Subcutaneous abdominal adipose tissue (tissue), 5 donors: ENCODE measurements at regions not wholly inside any gene's neighbourhood (a gene's known extent, or its start where the extent isn't known, plus 50 kb on each side); places are given as distances from the start of the nearest gene placed in this dataset.

Experiments used
- H3K27ac ChIP-seq: one replicate; pipeline ENCODE4 v1.7.0; 2013; ENCODE audit warnings: low read depth, mild to moderate bottlenecking, inconsistent platforms, low read length, moderate library complexity
- H3K27me3 ChIP-seq, 5 donors: one replicate each; pipeline ENCODE4 v1.7.0; 2013; ENCODE audit warnings: low read length in 5 of 5, inconsistent platforms in 1 of 5; ENCODE audit not compliant: control insufficient read depth in 5 of 5, insufficient read depth in 4 of 5
- H3K36me3 ChIP-seq, 5 donors: one replicate each; pipeline ENCODE4 v1.7.0; 2013; ENCODE audit warnings: low read length in 5 of 5; ENCODE audit not compliant: control insufficient read depth in 5 of 5, insufficient read depth in 5 of 5
- H3K4me1 ChIP-seq, 5 donors: one replicate each; pipeline ENCODE4 v1.7.0; 2013; ENCODE audit warnings: low read length in 5 of 5, mild to moderate bottlenecking in 3 of 5, moderate library complexity in 1 of 5; ENCODE audit not compliant: control insufficient read depth in 5 of 5, insufficient read depth in 5 of 5
- H3K4me3 ChIP-seq, 5 donors: one replicate each; pipeline ENCODE4 v1.7.0; 2013; ENCODE audit warnings: low read length in 5 of 5, low read depth in 1 of 5
- H3K9ac ChIP-seq, 5 donors: one replicate each; pipeline ENCODE4 v1.7.0; 2013; ENCODE audit warnings: low read length in 5 of 5, mild to moderate bottlenecking in 4 of 5, moderate library complexity in 3 of 5
- H3K9me3 ChIP-seq, 5 donors: one replicate each; pipeline ENCODE4 v1.7.0; 2013; ENCODE audit warnings: low read length in 5 of 5; ENCODE audit not compliant: control insufficient read depth in 5 of 5
- donor health status: healthy.
- donor health status: healthy.
- donor health status: healthy.
- donor health status: healthy.
- donor health status: healthy.

GRCh38 chr4:59127006-59127405 lies 2016.8 kb upstream of the IGFBP7 start:
- Histone ChIP-seq H3K9ac (no peak overlapping the region), H3K27me3 (no peaks in the 10 kb centered on the region), H3K4me3 (no peak overlapping the region), H3K4me1 (no peaks in the 10 kb centered on the region), H3K9me3 (peaks cover 0 to 2% (median 0%) of the 10 kb centered on the region in 5 donors), H3K27ac (no peak overlapping the region), H3K36me3 (no peaks in the 10 kb centered on the region)

GRCh38 chr4:59127743-59128142 lies 2017.6 kb upstream of the IGFBP7 start:
- no peaks in the 10 kb centered on the region for H3K27me3 ChIP-seq
- H3K4me3 ChIP-seq: no peak overlapping the region
- H3K9ac ChIP-seq: no peak overlapping the region
- peaks cover 0 to 2% (median 0%) of the 10 kb centered on the region in 5 donors for H3K9me3 ChIP-seq
- no peaks in the 10 kb centered on the region for H3K4me1 ChIP-seq
- no peaks in the 10 kb centered on the region for H3K36me3 ChIP-seq
- no peak overlapping the region for H3K27ac ChIP-seq

GRCh38 chr4:59135248-59135985 lies 2025.2 kb upstream of the IGFBP7 start:
- Histone ChIP-seq H3K27me3 (no peaks in the 10 kb centered on the region), H3K9me3 (no peaks in the 10 kb centered on the region), H3K9ac (no peak overlapping the region), H3K4me3 (no peak overlapping the region), H3K4me1 (no peaks in the 10 kb centered on the region), H3K27ac (no peak overlapping the region), H3K36me3 (no peaks in the 10 kb centered on the region)

DNA sequence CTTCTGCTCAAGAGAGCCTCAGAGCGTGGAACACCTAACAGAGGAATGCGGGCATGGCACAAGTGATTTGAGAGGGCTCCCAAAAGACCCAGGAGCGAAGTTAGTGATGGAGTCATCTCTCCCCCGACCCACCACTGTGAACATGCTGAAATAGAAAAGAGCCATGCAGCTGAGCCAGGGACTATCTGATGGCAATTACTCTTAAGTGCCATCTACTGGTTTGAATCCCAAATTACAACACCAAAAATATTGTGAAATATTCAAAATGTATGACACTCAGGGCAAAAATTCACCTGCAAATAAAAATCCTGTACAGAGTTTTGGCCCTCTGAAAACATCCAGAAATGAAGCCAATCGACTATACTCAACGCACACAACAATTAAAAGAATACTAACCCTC lies 2038.9 kb upstream of the ADGRL3 start:
- H3K4me3 ChIP-seq: no peak overlapping the region
- H3K9me3 ChIP-seq: peaks cover 0 to 4% (median 0%) of the 10 kb centered on the region in 5 donors
- H3K27me3 ChIP-seq: no peaks in the 10 kb centered on the region
- no peak overlapping the region for H3K9ac ChIP-seq
- H3K27ac ChIP-seq: no peak overlapping the region
- H3K4me1 ChIP-seq: no peaks in the 10 kb centered on the region
- H3K36me3 ChIP-seq: no peaks in the 10 kb centered on the region

DNA sequence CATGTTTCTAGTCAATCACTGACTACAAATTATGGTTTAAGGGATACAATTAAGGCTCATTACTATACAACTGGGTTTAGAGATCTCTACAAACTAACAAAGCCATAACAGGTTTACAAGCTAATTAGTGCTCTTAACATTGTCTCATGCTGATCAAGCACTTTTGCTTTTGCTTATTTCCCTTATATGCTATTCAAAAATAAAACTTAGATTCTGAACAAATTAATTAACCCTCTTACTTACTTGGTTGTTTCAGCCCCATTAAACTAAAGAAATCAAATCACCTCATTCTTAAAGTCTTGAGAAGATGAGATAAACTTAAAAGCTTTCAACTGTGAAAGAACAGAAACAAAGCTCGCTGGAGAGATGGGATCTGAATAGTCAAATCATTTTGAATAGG lies 2024.5 kb upstream of the ADGRL3 start:
- H3K27ac ChIP-seq: no peak overlapping the region

GRCh38 chr4:59179372-59179771 lies 2020.8 kb upstream of the ADGRL3 start:
- H3K9me3 ChIP-seq: no peaks in the 10 kb centered on the region

More for the DNA sequence above, 2024.5 kb upstream of the ADGRL3 start:
- Histone ChIP-seq H3K27me3 (no peaks in the 10 kb centered on the region), H3K4me3 (no peak overlapping the region), H3K36me3 (no peaks in the 10 kb centered on the region), H3K9ac (no peak overlapping the region), H3K9me3 (peaks cover 0 to 6% (median 0%) of the 10 kb centered on the region in 5 donors), H3K4me1 (no peaks in the 10 kb centered on the region)

DNA sequence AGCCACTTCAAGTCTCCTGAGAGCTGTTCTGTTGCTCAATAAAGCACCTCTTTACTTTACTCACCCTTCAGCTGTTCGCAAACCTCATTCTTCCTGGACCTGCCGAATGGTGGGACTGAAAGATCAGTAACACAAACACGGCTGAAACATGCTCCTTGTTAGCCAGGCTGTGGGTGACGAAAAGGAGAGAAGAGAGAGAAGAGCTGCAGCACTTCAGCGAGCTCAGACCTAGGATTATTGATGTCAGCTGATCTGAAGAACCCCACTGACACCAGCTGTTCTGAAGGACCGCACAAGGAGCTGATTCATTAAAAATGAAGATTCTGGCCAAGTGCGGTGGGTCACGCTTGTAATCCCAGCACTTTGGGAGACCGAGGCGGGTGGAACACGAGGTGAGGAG lies 2020.0 kb upstream of the ADGRL3 start:
- Histone ChIP-seq H3K4me3 (no peak overlapping the region), H3K4me1 (no peaks in the 10 kb centered on the region), H3K27me3 (no peaks in the 10 kb centered on the region), H3K9ac (no peak overlapping the region), H3K9me3 (no peaks in the 10 kb centered on the region), H3K36me3 (no peaks in the 10 kb centered on the region), H3K27ac (no peak overlapping the region)

More at GRCh38 chr4:59179372-59179771, 2020.8 kb upstream of the ADGRL3 start:
- no peaks in the 10 kb centered on the region for H3K36me3 ChIP-seq
- no peak overlapping the region for H3K4me3 ChIP-seq
- H3K9ac ChIP-seq: no peak overlapping the region
- H3K4me1 ChIP-seq: no peaks in the 10 kb centered on the region
- no peaks in the 10 kb centered on the region for H3K27me3 ChIP-seq
- H3K27ac ChIP-seq: no peak overlapping the region

GRCh38 chr4:59180969-59181368 lies 2019.2 kb upstream of the ADGRL3 start:
- H3K9ac ChIP-seq: no peak overlapping the region
- no peaks in the 10 kb centered on the region for H3K36me3 ChIP-seq
- H3K9me3 ChIP-seq: no peaks in the 10 kb centered on the region
- no peak overlapping the region for H3K4me3 ChIP-seq
- H3K27me3 ChIP-seq: no peaks in the 10 kb centered on the region
- H3K4me1 ChIP-seq: no peaks in the 10 kb centered on the region
- H3K27ac ChIP-seq: no peak overlapping the region

DNA sequence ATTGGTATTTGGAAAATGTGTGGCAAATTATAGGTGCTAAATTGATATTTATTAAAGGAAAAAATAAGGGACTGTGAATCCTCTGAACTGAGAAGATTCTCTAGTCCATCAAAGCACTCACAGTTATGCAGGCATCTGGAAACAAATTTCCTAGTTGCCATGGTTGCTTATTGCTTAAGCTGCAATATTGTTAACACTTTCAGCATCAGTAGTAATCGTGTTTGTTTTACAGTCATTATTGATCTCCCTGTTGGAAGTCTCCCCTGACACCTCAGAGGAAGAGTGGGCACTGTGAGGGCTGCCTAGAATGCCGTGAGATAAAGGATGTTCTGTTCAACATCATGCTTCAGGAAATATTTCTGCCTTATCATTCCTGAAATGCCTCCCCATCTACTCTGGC lies 2004.3 kb upstream of the ADGRL3 start:
- Histone ChIP-seq H3K27me3 (no peaks in the 10 kb centered on the region), H3K27ac (no peak overlapping the region), H3K4me3 (no peak overlapping the region), H3K9ac (no peak overlapping the region), H3K9me3 (no peaks in the 10 kb centered on the region), H3K4me1 (peaks cover 0 to 7% (median 5%) of the 10 kb centered on the region in 5 donors), H3K36me3 (no peaks in the 10 kb centered on the region)

GRCh38 chr4:59200992-59201391 lies 1999.1 kb upstream of the ADGRL3 start:
- Histone ChIP-seq H3K9ac (no peak overlapping the region), H3K4me1 (peaks cover 0 to 14% (median 7%) of the 10 kb centered on the region in 5 donors), H3K27ac (no peak overlapping the region), H3K27me3 (no peaks in the 10 kb centered on the region), H3K4me3 (peak overlapping the region in 1 of 5 donors; percentile 18), H3K36me3 (no peaks in the 10 kb centered on the region), H3K9me3 (no peaks in the 10 kb centered on the region)
